GM21423 (cell line): ENCODE measurements at regions not wholly inside any gene's neighbourhood (a gene's known extent, or its start where the extent isn't known, plus 50 kb on each side); places are given as distances from the start of the nearest gene placed in this dataset.

ENCODE experiments used
- ATAC-seq: cut with Tn5 transposase; IDR thresholded peaks from one replicate; pipeline ENCODE4 v1.9.1; 2021; ENCODE audit warnings: mild to moderate bottlenecking, moderate library complexity; ENCODE audit not compliant: unreplicated experiment

GRCh38 chr13:39232401-39232980, 194.2 kb downstream of the NHLRC3 start:
- no peak for ATAC-seq

- ATAC-seq, result no peak
Observed at GRCh38 chr13:39232999-39233398, 194.7 kb downstream of the NHLRC3 start.

GRCh38 chr13:39233519-39233918, 195.3 kb downstream of the NHLRC3 start:
- ATAC-seq, result no peak

- no peak for ATAC-seq
Observed at GRCh38 chr13:39244561-39245230, 206.4 kb downstream of the NHLRC3 start.

DNA sequence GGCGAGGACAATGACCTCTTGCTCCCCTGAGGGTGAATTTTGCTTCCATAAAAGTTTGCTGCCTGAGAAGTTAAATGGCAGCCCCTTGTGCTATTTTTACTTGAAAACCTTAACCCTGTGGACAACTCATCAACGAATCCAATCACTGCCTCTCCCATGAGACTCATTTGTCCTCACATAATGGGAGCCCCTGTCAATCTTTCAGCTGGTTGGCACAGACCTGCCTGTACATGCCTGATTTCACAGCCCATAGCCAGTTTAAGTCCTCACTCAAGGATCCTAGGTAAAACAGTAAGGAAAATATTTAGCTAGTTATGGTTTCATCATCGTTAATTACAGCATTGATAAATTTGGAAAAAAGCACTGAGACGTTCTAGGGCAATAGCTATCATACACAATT, 207.4 kb downstream of the NHLRC3 start:
- ATAC-seq, result no peak

GRCh38 chr13:39249982-39250381, 211.7 kb downstream of the NHLRC3 start:
- no peak for ATAC-seq

GRCh38 chr13:39250440-39250839, 212.2 kb downstream of the NHLRC3 start:
- ATAC-seq, result no peak

- ATAC-seq, result no peak
Observed at GRCh38 chr13:39251340-39251739, 213.1 kb downstream of the NHLRC3 start.

GRCh38 chr13:39253774-39254173, 215.5 kb downstream of the NHLRC3 start:
- ATAC-seq, result no peak

DNA sequence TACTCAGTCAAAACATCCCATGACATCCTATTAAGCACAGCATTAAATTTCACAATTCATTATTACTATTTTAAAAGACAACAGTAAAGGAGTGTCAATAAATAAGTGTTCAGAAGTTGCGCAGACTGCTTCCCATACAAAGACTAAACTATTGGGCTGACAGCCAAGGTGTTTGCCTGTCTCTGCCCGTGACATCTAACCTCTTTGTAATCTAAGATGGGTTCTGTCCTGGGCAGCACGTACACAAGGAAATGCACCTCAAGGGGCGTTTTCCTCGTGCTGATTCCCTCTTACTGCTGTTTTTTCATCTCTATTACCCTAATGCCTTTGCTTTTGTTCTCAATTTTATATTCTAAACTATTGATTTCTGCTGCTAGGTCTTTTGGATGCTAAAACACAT, 216.3 kb downstream of the NHLRC3 start:
- ATAC-seq, result no peak

DNA sequence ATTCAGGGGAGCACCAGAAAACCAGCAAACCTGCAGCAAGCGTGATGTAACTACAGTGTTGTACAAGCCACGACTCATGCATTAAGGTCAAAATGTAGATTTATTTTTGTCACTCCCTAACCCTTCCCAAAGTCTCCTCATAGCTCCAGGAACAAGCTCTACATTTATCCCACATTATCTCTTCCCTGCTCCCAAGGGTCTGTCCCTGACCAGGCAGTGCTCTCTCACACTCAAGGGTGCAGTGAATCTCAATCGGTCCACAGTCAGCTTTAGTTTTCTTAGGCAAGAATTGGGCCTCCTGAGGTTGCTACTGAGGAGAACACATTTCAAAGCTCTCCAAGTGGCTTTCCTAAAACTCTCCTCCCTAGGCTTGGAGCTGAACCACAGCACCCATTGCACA, 219.4 kb downstream of the NHLRC3 start:
- ATAC-seq, result no peak

- ATAC-seq, result no peak
Observed at GRCh38 chr13:39259371-39260140, 221.3 kb downstream of the NHLRC3 start.

GRCh38 chr13:39263033-39263432, 224.8 kb downstream of the NHLRC3 start:
- ATAC-seq, result peak; percentile 84

GRCh38 chr13:39263531-39263930, 225.3 kb downstream of the NHLRC3 start:
- ATAC-seq, result no peak

DNA sequence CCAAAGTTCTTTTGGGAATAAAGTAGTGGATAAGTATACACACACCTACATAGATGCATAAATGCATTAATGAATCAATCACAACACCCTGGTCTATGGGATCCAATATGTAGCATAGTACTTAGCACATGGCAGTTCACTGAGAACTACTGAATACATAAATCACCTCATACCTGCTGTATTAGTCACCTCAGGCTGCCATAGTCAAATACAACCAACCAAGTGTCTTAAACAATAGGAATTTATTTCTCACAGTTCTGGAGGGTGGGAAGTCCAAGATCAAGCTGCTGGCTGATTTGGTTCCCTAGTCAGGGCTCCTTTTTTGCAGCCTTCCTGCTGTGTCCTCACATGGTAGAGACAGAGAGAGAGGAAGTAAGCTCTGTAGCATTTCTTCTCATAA, 228.2 kb downstream of the NHLRC3 start:
- no peak for ATAC-seq

DNA sequence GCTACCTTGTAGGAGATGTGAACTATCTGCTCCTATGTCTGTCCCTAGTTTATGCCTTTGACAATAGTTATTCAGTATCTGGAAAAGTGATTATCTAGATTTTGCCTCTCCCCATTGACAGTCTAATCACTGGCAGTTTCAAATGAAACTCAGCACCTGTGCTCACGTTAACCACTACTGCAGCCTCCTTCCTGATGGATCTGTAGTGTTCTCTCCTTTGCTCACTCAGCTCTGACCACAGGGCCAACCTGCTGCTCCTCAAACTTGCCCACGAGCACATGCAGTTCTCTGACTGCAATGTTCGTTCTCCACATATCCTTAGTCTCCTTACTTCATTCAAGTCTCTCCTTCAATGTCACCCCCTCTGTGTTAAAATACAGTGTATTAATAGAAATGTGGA, 230.1 kb downstream of the NHLRC3 start:
- ATAC-seq, result no peak

- no peak for ATAC-seq
Observed at GRCh38 chr13:39269004-39269403, 230.7 kb downstream of the NHLRC3 start.

GRCh38 chr13:39269411-39269810, 231.2 kb downstream of the NHLRC3 start:
- no peak for ATAC-seq

DNA sequence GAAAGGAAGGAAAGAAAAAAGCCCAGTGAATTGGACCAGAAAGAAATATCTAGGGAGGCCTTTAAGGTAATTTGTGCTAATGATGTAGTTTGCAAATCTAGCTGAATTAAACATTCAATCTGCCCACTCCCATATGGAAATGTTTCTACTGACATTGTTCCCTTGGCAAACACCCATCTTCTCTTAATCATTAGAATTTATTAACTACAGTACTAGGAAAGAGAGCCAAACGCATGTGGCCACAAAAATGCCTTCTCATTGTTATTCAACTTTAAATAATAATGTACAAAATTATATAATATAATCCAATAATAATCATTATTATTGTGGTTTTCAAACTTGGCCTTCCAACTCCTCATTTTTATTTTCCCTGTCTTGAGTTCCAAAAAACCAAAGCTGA, 234.7 kb downstream of the NHLRC3 start:
- no peak for ATAC-seq

GRCh38 chr13:39273953-39274738, 235.9 kb downstream of the NHLRC3 start:
- ATAC-seq, result no peak

DNA sequence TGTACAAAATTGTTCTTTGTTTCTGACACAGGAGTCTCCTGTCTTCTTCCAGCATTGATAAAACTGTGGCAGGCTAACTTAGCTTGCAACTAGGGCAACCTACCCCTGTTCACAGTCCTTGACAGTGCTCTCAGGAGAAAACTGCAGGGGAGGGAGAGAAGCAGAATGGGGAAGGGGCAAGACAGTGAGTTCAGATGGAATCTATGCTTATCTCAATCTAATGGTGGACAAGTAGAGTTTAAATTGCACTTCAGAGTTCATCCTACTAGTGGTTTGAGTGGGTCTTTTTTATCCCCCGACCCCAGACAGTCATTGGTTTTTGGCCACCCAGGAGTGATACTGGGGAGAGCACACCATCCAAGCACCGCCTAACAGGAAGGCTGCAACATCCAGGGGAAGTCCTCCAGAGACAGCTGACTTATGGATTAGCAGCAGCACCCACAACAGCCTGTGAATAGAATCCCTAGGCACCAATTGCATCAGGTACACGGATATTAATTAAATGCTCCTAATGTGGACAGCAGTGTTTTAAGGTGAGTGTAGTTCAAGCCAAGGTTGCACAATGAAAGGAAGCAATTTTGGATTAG, 236.6 kb downstream of the NHLRC3 start:
- ATAC-seq, result no peak
